Liver (tissue), 8 donors: ENCODE measurements at regions not wholly inside any gene's neighbourhood (a gene's known extent, or its start where the extent isn't known, plus 50 kb on each side); places are given as distances from the start of the nearest gene placed in this dataset.

Source experiments
- DNase-seq: peaks from one replicate; pipeline ENCODE4 v3.0.0-alpha.2; 2017; ENCODE audit warnings: low spot score
- H3K27ac ChIP-seq, 2 donors: one replicate each; pipeline ENCODE4 v1.7.0; 2013; ENCODE audit warnings: inconsistent platforms in 2 of 2, low read length in 2 of 2, control low read depth in 1 of 2, low read depth in 1 of 2, mild to moderate bottlenecking in 1 of 2
- H3K27me3 ChIP-seq, 4 donors: one replicate each; pipeline versions ENCODE4 v1.6.1 to v1.7.0; 2013; ENCODE audit warnings: low read length in 3 of 4, inconsistent platforms in 1 of 4, mild to moderate bottlenecking in 1 of 4, moderate library complexity in 1 of 4; ENCODE audit not compliant: control insufficient read depth in 4 of 4, insufficient read depth in 4 of 4
- H3K36me3 ChIP-seq, 4 donors: one replicate each; pipeline versions ENCODE4 v1.6.1 to v1.7.0; 2013; ENCODE audit warnings: low read length in 3 of 4, mild to moderate bottlenecking in 3 of 4, low read depth in 1 of 4, moderate library complexity in 1 of 4; ENCODE audit not compliant: control insufficient read depth in 4 of 4, insufficient read depth in 3 of 4
- H3K4me1 ChIP-seq, 4 donors: one replicate each; pipeline versions ENCODE4 v1.6.1 to v1.7.0; 2013; ENCODE audit warnings: low read length in 3 of 4, mild to moderate bottlenecking in 3 of 4, moderate library complexity in 1 of 4; ENCODE audit not compliant: control insufficient read depth in 4 of 4, insufficient read depth in 4 of 4
- H3K4me3 ChIP-seq, 3 donors: one replicate each; pipeline versions ENCODE4 v1.6.1 to v1.7.0; 2013; ENCODE audit warnings: low read length in 3 of 3, control low read depth in 1 of 3, low read depth in 1 of 3, mild to moderate bottlenecking in 1 of 3
- H3K9ac ChIP-seq, 2 donors: one replicate each; pipeline ENCODE4 v1.7.0; 2013; ENCODE audit warnings: low read length in 2 of 2, mild to moderate bottlenecking in 2 of 2, moderate library complexity in 2 of 2, control low read depth in 1 of 2, low read depth in 1 of 2
- H3K9me3 ChIP-seq, 4 donors: one replicate each; pipeline versions ENCODE4 v1.6.1 to v1.7.0; 2013; ENCODE audit warnings: low read length in 3 of 4; ENCODE audit not compliant: control insufficient read depth in 4 of 4
- CTCF ChIP-seq: fragments of 150-350 bp; IDR thresholded peaks from 2 replicates; pipeline ENCODE4 v1.5.1; 2017; ENCODE audit warnings: improper control_type of control experiment, low read depth, low read length; ENCODE audit not compliant: missing input control
- EGR1 ChIP-seq, 2 donors: IDR thresholded peaks; 2 replicates each; pipeline ENCODE4 v1.6.1; 2016 to 2018; ENCODE audit warnings: antibody characterized with exemption in 2 of 2, low read depth in 2 of 2
- FOXA1 ChIP-seq: IDR thresholded peaks from 2 replicates; pipeline ENCODE4 v1.6.1; 2016; ENCODE audit warnings: antibody characterized with exemption
- GABPA ChIP-seq, 2 donors: IDR thresholded peaks in 1 of 2; conservative IDR thresholded peaks in 1 of 2; 2 replicates each; pipeline ENCODE4 v1.6.1; 2016; ENCODE audit warnings: antibody characterized with exemption in 2 of 2, mild to moderate bottlenecking in 1 of 2, moderate library complexity in 1 of 2
- HNF4G ChIP-seq: IDR thresholded peaks from 2 replicates; pipeline ENCODE4 v1.6.1; 2016; ENCODE audit warnings: antibody characterized with exemption
- MAX ChIP-seq: IDR thresholded peaks from 2 replicates; pipeline ENCODE4 v1.6.1; 2016; ENCODE audit warnings: antibody characterized with exemption
- NR2F2 ChIP-seq: IDR thresholded peaks from 2 replicates; pipeline ENCODE4 v1.6.1; 2016; ENCODE audit warnings: antibody characterized with exemption
- RAD21 ChIP-seq, 2 donors: IDR thresholded peaks; 2 replicates each; pipeline ENCODE4 v1.6.1; 2016; ENCODE audit warnings: antibody characterized with exemption in 2 of 2, mild to moderate bottlenecking in 2 of 2
- RXRA ChIP-seq, 2 donors: IDR thresholded peaks; 2 replicates each; pipeline ENCODE4 v1.6.1; 2017 to 2018; ENCODE audit warnings: antibody characterized with exemption in 2 of 2, mild to moderate bottlenecking in 1 of 2
- SP1 ChIP-seq: IDR thresholded peaks from 2 replicates; pipeline ENCODE4 v1.6.1; 2018; ENCODE audit warnings: antibody characterized with exemption, mild to moderate bottlenecking
- TAF1 ChIP-seq: conservative IDR thresholded peaks from 2 replicates; pipeline ENCODE4 v1.6.1; 2016; ENCODE audit warnings: antibody characterized with exemption, mild to moderate bottlenecking
- WGBS: extraction: QIAGEN DNeasy Blood & Tissue Kit; methylation state at CpG from one replicate; pipeline ENCODE4 v1.1.7; 2013; 5-methylcytosine and 5-hydroxymethylcytosine counted together
- TF ChIP-seq, protein P1 (sequence below): IDR thresholded peaks from 2 replicates; pipeline ENCODE4 v1.6.1; 2016; ENCODE audit warnings: antibody characterized with exemption
- donor health status: healthy.
- donor health status: healthy.
- donor health status: healthy.
- donor health status: healthy.
- donor health status: healthy.

DNA sequence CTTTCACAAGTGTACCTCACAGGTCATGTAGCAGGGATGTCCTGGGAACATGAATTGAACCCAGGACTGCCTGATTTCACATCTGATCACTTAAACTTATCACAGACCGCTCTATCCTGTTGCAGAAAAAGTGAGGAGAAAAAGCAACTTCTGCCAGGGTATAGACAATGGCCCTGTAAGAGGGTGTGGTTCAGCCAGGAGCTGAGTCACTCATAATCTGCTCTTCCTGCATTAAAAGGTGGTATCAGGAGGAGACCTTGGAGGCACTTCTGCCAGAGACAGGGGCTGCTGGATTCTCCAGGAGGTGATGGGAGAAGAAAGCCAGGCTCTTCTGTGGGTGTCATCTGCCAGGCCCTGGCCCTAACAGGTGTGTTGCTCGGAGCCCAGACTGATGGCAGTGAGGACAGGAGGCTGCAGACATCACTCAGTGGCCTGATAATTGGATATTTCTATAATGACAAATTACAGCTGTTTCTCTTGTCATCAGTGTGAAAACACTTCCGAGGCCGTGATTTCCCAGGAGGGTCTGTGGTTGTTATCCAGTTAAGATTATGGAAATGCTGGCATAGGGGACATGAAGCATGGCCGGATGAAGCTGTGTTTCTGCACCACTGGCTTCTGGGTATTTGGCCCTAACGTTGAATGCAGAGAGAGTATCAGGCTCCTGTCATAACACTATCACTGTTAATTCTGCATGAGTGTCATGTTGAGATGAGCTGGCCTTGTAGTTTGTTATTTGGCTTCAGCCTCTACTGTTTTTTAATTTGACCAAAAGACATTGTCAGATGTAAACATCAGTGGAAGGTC lies 125.1 kb upstream of the ZBED5 start:
- WGBS: 77% methylated on average over 6 of the region's 6 CpGs
- Histone ChIP-seq H3K9ac (no peak overlapping the region), H3K27me3 (no peaks in the 10 kb centered on the region), H3K36me3 (no peaks in the 10 kb centered on the region), H3K4me3 (no peak overlapping the region), H3K4me1 (no peaks in the 10 kb centered on the region), H3K9me3 (peaks cover 0 to 3% (median 0%) of the 10 kb centered on the region in 4 donors), H3K27ac (no peak overlapping the region)
- TF ChIP-seq CTCF (no peak), NR2F2 (no peak), RXRA (IDR thresholded peaks at IDR 0.05) (no peak), TAF1 (no peak), RAD21 (IDR thresholded peaks at IDR 0.05) (no peak), FOXA1 (no peak), GABPA (IDR thresholded peaks at IDR 0.05 in 1 of 2, conservative IDR thresholded peaks at IDR 0.05 in 1 of 2) (no peak), HNF4G (no peak), EGR1 (IDR thresholded peaks at IDR 0.05; ENCODE audit: low read depth in 2 of 2) (no peak), SP1 (no peak)
- TF ChIP-seq, protein P1, sequence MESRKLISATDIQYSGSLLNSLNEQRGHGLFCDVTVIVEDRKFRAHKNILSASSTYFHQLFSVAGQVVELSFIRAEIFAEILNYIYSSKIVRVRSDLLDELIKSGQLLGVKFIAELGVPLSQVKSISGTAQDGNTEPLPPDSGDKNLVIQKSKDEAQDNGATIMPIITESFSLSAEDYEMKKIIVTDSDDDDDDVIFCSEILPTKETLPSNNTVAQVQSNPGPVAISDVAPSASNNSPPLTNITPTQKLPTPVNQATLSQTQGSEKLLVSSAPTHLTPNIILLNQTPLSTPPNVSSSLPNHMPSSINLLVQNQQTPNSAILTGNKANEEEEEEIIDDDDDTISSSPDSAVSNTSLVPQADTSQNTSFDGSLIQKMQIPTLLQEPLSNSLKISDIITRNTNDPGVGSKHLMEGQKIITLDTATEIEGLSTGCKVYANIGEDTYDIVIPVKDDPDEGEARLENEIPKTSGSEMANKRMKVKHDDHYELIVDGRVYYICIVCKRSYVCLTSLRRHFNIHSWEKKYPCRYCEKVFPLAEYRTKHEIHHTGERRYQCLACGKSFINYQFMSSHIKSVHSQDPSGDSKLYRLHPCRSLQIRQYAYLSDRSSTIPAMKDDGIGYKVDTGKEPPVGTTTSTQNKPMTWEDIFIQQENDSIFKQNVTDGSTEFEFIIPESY: no peak
- DNase-seq: no peak

DNA sequence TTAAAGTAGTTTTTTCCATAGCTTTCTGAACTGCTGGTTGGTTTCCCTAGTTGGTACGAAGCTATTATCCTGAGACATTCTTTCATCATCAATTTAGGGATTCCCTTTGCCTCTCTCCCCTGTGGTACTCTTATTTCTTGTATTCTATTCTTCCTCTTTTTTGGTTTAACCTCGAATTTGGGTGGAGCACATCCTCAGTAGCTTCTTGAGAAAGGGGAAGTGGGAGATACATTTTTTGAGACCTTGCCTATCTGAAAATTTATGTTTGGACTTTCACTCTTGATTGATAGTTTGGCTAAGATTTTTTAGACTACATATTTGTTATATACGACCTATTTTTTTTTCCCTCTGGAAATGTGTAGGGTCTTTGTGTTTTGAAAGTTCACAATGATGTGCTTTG lies 121.7 kb upstream of the ZBED5 start:
- no peak for DNase-seq
- Histone ChIP-seq H3K27me3 (peaks cover 0 to 4% (median 0%) of the 10 kb centered on the region in 4 donors), H3K36me3 (no peaks in the 10 kb centered on the region), H3K27ac (no peak overlapping the region), H3K9me3 (peaks cover 0 to 3% (median 0%) of the 10 kb centered on the region in 4 donors), H3K4me1 (no peaks in the 10 kb centered on the region), H3K4me3 (no peak overlapping the region), H3K9ac (no peak overlapping the region)
- WGBS: 51% methylated on average over 3 of the region's 3 CpGs
- TF ChIP-seq GABPA (IDR thresholded peaks at IDR 0.05 in 1 of 2, conservative IDR thresholded peaks at IDR 0.05 in 1 of 2) (no peak), MAX (no peak)
- TF ChIP-seq, protein P1: no peak
